NCI-H146 (cell line): ENCODE measurements at regions not wholly inside any gene's neighbourhood (a gene's known extent, or its start where the extent isn't known, plus 50 kb on each side); places are given as distances from the start of the nearest gene placed in this dataset.

Source experiments
- DNase-seq: peaks from one replicate; lab custom pipeline; 2025; lab: John Stamatoyannopoulos, UW

GRCh38 chr3:34377961-34378360 lies 579.5 kb downstream of the PDCD6IP start:
- DNase-seq, result no peak

DNA sequence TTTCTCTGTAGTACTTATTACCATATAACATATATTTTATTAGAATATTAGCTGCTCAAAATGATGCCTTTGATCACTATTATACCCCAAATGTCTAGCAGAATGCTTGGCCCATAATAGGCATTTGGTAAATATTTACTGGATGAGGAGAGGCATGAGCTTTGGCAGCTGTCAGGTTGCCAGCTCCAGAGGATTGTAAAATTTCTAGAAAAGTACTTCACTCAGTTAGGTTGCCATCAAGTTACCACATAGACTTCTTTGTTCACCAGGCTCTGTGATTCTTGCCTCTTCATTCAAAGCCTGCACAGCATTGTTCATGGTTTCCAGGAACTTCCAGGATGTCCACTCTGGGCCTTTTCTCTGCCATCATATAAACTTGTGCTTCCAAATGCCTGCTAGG lies 582.8 kb downstream of the PDCD6IP start:
- no peak for DNase-seq

GRCh38 chr3:34382859-34383258 lies 584.4 kb downstream of the PDCD6IP start:
- peak; percentile 22 for DNase-seq

DNA sequence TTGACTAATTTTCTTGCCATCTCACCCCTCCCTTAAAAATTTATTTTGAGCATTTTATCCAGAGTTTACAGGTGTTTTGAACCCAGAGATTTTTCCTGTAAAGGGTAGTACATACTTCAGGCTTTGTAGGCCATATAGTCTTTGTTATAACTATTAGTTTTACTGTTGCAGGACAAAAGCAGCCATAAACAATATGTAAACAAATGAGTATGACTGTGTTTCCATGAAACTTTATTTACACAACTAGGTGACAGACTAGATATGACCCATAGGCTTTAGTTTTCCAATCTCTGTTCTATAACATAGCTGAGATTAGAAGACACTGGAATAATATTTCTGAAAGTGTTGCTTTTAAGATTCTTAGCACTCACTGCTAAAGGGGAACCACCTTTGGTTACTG lies 587.9 kb downstream of the PDCD6IP start:
- no peak for DNase-seq

GRCh38 chr3:34387826-34388564 lies 589.6 kb downstream of the PDCD6IP start:
- no peak for DNase-seq

DNA sequence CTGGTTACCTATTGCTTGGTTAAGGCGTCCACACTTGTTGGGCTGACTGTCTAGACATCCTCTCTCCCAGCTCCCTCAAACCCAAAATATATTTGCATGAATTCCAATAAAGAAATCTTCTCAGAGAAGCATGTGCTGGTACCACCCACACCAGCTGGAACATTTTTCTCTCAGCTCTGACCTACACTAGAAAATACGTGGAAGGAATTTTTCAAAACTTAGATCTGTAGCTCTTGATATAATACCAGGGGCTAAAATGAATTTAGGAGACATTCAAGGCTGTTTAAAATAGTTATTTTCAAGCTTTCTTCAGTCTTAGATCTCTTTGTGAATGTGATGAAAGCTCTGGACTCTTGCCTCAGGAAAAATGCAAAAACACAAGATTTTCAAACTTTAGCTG lies 590.4 kb downstream of the PDCD6IP start:
- no peak for DNase-seq

DNA sequence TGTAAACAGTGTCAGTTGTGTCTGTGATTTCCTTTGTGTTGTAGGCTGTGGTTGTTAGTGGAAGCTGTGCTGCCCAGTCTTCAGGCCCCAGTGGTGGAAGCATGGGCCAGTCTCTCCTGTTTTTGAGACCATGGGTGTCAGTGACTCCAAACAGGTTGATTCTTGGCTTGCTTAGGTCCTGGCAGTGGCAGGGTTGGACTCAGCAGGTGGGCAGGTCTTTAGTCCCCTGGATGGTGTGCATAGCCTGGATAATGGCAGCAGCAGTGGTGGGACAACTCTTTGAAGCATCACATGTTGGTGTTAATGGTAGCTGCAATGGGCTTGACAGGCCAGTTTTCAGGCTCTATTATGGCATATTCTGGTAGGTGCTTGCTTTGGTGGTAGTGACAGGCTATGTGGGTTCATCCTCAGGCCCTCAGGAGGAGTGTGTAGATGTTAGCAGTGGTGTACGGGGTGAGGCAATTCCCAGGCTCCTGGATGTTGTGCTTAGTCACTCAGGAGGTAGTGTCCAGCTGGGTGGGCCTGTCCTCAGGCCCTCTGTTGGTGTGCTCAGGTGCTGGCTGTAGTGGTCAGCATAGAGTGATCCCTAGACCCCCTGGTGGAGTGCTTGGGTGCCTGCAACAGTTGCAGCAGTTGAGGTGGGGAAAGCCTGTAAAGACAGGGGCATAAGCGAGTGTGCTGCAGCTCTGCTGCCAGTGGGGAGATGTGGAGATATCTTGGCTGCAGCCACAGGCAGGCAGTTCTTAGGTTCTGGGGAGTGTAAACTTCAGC lies 596.7 kb downstream of the PDCD6IP start:
- no peak for DNase-seq

GRCh38 chr3:34396288-34396687 lies 597.9 kb downstream of the PDCD6IP start:
- no peak for DNase-seq

DNA sequence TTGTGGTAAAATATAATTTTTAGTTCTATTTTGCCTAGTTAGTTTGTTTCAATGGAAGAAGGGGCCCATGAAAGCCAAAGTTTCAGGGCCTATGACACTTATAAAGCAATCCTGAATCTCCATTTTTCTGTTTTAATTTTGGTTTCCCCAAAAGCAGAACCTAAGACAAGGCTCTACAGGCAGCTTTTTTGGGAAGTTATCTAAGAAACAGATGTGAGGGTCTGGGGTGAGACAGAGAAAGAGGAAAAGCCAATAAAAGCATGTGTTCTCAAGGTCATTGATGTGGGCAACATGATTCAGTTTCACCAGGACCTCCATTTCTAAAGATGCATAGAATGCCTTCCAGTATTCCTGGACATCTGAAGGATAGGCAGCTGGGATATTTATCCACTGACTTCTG lies 598.5 kb downstream of the PDCD6IP start:
- no peak for DNase-seq

DNA sequence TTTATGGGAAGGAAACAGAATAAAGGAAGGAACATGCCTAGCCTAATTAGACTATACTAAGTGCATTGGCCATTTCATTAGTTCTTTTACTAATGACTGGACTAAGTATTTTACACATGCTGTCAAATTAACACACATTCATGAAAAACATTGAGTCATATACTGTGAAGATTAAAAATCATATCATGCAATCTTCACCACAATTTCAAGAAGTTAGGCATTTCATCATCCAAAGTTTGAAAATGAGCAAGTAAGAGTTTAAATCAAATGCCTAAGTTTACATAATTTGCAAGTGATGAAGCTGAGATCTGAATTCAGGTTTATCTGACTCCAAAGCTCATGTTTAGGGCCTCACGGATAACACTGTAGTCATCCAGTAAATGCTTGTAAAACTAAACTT lies 601.0 kb downstream of the PDCD6IP start:
- DNase-seq, result no peak

DNA sequence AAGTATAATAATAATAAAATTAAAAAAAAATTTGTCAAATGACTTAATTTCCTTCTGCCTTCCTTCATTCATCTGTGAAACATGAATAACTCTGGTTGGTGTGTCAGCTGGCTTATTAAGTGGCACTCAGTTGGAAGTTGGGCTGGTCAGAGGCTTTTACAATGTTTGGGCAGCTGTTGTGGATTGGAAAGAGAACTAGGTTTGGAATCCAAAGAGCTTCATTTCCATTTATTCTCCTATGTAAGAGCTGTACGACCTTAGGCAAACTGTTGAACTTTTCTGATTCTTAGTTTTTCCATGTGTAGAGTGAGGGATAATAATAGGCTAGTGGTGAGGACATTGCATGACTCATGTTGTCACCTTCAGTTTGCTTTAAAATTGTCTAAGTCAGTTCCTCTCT lies 606.7 kb downstream of the PDCD6IP start:
- no peak for DNase-seq

DNA sequence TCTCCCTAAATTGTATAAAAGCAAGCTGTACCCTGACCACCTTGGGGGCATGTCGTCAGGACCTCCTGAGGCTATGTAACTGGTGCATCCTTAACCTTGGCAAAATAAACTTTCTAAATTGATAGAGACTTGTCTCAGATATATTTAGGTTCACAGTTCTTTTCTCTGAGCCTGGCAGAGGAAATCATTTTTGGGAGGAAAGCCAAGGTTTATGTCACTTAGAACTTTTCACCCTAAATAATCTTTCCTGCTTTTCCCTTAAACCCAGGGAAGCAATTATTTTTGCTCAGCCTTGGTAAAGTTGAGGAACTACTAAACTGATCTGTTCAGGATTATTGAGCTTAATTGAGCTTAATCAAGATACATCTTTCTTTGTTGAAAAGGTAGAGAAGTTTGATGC lies 608.9 kb downstream of the PDCD6IP start:
- no peak for DNase-seq

DNA sequence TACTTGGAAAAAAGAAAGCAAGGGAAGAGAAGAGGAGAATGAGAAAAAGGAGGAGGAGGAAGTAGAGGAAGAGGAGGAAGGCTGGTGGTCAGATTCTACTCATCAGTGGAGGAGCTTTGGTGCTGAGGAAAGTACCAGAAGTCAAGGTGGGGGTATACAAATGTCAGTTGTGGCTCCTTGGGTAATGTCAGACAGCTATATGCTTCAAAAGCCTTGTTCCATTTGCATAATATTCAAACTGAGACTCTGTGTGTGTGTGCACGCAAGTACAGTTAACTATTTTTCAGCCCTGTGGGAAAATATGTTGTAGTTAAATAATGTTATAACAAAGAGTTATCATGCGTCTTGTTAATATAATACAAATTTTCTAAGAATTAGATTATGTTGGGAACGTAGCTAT lies 609.7 kb downstream of the PDCD6IP start:
- no peak for DNase-seq

DNA sequence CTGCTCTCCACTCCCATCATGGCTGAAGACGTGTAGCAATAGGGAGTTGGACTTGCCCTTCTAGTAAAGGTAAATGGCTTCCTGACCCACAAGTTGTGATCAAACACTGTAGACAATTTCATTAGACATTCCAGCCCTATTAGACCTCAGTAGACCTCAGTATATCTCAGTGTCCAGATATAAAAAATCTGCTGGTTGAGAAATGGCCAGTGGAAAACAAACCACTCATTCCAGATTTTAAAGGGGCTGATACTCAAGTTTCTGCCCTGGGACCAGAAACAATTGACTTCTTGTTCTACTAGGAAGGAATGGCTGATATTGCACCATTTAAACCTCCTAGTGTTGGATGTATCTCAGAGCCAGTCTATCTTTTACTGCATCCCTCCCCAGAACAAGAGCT lies 613.2 kb downstream of the PDCD6IP start:
- DNase-seq, result no peak

GRCh38 chr3:34419801-34420200 lies 621.4 kb downstream of the PDCD6IP start:
- DNase-seq, result no peak

DNA sequence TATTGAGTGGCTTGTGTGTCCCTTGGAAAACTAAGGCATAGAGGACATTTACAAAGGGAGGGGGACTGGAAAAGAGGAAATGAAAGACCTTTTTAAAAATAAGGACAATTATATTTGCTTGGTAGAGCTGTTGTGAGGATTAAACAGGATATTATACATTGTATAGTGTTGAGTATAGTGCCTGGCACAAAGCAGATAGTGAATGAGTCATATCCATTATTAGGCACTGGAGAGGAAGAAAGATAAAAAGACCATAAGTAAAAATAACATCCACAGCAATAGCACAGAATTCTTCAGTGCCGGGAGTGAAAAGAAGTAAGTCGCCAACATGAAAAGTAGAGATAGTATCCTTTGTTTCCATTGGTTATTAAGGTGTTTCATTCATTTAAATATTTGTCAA lies 623.3 kb downstream of the PDCD6IP start:
- DNase-seq, result no peak

DNA sequence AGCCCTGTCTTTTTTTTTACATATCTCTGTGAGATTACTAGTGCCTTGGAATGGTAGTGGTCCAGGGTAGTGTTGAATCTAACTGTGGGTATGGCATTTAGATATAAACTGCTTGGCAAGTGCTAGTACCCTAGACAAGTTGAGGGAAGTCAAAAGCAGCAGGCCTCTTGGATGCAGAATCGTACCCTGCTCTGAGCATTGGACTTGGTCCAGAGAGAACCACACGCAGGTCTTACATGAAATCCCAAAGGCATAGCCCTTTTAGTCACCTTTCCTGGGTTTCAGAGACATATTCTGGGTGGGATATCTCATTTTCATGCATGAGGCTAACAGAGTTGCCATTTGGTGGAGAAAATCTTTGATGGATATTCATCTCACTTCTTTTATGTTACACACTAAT lies 641.4 kb downstream of the PDCD6IP start:
- DNase-seq, result no peak

DNA sequence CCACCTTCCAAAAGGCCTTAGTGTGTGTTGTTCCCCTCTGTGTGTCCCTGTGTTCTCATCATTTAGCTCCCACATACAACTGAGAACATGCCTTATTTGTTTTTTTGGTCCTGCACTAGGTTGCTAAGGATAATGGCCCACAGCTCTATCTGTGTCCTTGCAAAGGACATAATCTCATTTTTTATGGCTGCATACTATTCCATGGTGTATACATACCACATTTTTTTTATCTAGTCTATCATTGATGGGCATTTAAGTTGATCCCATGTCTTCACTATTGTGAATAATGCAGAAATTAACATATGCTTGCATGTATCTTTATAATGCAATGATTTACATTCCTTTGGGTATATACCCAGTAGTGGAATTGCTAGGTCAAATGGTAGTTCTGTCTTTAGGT lies 645.7 kb downstream of the PDCD6IP start:
- DNase-seq, result no peak

GRCh38 chr3:34449305-34449704 lies 650.9 kb downstream of the PDCD6IP start:
- no peak for DNase-seq

- no peak for DNase-seq
These were observed 665.0 kb downstream of the PDCD6IP start for GRCh38 chr3:34463414-34463813.

GRCh38 chr3:34464646-34465045 lies 666.2 kb downstream of the PDCD6IP start:
- no peak for DNase-seq

DNA sequence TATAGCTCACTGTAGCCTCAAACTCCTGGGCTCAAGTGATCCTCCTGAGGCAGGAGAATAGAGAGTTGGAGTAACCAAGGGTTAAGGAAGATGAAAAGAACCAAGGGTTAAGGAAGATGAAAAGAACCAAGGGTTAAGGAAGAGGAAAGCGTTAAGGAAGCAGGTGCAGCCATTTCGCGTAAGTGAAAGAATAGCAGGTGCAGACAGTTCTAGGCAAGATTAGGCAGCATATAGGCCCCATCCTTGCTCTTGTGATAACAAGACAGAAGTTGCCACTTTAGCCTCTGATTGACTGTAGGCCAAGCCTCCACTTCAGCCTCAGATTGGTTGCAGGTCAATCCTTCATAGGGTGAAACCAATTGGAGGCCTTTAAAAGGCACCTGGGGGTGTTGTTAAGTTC lies 677.4 kb downstream of the PDCD6IP start:
- DNase-seq, result no peak

- no peak for DNase-seq
These were observed 685.0 kb downstream of the PDCD6IP start for GRCh38 chr3:34483311-34483887.
